SK-N-SH (cell line): ENCODE measurements at regions not wholly inside any gene's neighbourhood (a gene's known extent, or its start where the extent isn't known, plus 50 kb on each side); places are given as distances from the start of the nearest gene placed in this dataset.

Source experiments
- CTCF ChIA-PET: fragments of 300-600, 350-600 bp; formaldehyde crosslinking; extraction: SDS; loops from one replicate; lab custom pipeline; 2021; lab: Yijun Ruan, JAX
- POLR2A ChIA-PET: fragments of 350-600 bp; sonication (Branson Sonifier 250); formaldehyde crosslinking; extraction: SDS; loops from one replicate; lab custom pipeline; 2020; ENCODE audit warnings: antibody characterized with exemption, inconsistent platforms; lab: Yijun Ruan, JAX
- DNase-seq: peaks from one replicate; pipeline ENCODE4 v3.0.0; 2012
- H2AFZ ChIP-seq: fragments of 200-600 bp; sonication (generic); 2 replicates; pipeline ENCODE4 v1.8.1; 2016; ENCODE audit warnings: antibody characterized with exemption, mild to moderate bottlenecking, low read depth
- H3F3A ChIP-seq: fragments of 200-600 bp; sonication (generic); replicated peaks from 2 replicates; pipeline ENCODE3; 2016; ENCODE audit warnings: antibody characterized with exemption, mild to moderate bottlenecking; ENCODE audit not compliant: insufficient read depth
- H3K27ac ChIP-seq, 2 experiments: fragments of 200-500 bp in 1 of 2; fragments of 200-600 bp in 1 of 2; sonication (Bioruptor generic) in 1 of 2; sonication (generic), shearing (Covaris generic) in 1 of 2; 2 replicates each; pipeline versions ENCODE4 v1.5.1 to v1.6.1; 2014 to 2016; ENCODE audit warnings: low read depth in 2 of 2, inconsistent platforms in 1 of 2, low read length in 1 of 2, mild to moderate bottlenecking in 1 of 2, mixed read lengths in 1 of 2
- H3K27me3 ChIP-seq: fragments of 200-600 bp; sonication (generic), shearing (Covaris generic); 2 replicates; pipeline ENCODE4 v1.6.1; 2016; ENCODE audit warnings: mixed run types; ENCODE audit not compliant: insufficient read depth
- H3K36me3 ChIP-seq, 2 experiments: fragments of 200-500 bp in 1 of 2; fragments of 200-600 bp in 1 of 2; sonication (Bioruptor generic) in 1 of 2; sonication (generic) in 1 of 2; replicated peaks in 1 of 2; 2 replicates each; pipeline versions ENCODE3 to v1.5.1; 2014 to 2016; ENCODE audit warnings: low read length in 1 of 2, mild to moderate bottlenecking in 1 of 2; ENCODE audit not compliant: insufficient read depth in 2 of 2, control insufficient read depth in 1 of 2
- H3K4me1 ChIP-seq, 2 experiments: fragments of 200-500 bp in 1 of 2; fragments of 200-600 bp in 1 of 2; sonication (Bioruptor generic) in 1 of 2; sonication (generic), shearing (Covaris generic) in 1 of 2; 2 replicates each; pipeline versions ENCODE4 v1.5.1 to v1.6.1; 2014 to 2016; ENCODE audit warnings: low read depth in 1 of 2, low read length in 1 of 2, mixed run types in 1 of 2; ENCODE audit not compliant: insufficient read depth in 2 of 2, control insufficient read depth in 1 of 2
- H3K4me2 ChIP-seq: fragments of 200-600 bp; sonication (generic), shearing (Covaris generic); 2 replicates; pipeline ENCODE4 v1.6.1; 2017; ENCODE audit warnings: mixed run types
- H3K4me3 ChIP-seq, 2 experiments: fragments of 200-500 bp in 1 of 2; fragments of 200-600 bp in 1 of 2; sonication (Bioruptor generic) in 1 of 2; sonication (generic), shearing (Covaris generic) in 1 of 2; 2 replicates each; pipeline versions ENCODE4 v1.5.1 to v1.8.1; 2014 to 2016; ENCODE audit warnings: low read depth in 2 of 2, inconsistent platforms in 1 of 2, low read length in 1 of 2, mild to moderate bottlenecking in 1 of 2, mixed read lengths in 1 of 2, moderate library complexity in 1 of 2
- H3K79me2 ChIP-seq: fragments of 200-600 bp; sonication (generic); 2 replicates; pipeline ENCODE4 v1.8.1; 2017; ENCODE audit warnings: mild to moderate bottlenecking; ENCODE audit not compliant: insufficient read depth
- H3K9ac ChIP-seq: fragments of 200-600 bp; sonication (generic); 2 replicates; pipeline ENCODE4 v1.6.1; 2017; ENCODE audit warnings: mixed run types
- H3K9me2 ChIP-seq: fragments of 200-600 bp; sonication (generic); 2 replicates; pipeline ENCODE4 v1.6.1; 2017; ENCODE audit warnings: mixed run types
- H3K9me3 ChIP-seq: fragments of 200-600 bp; sonication (generic); 2 replicates; pipeline ENCODE4 v1.6.1; 2017; ENCODE audit warnings: mixed run types, mild to moderate bottlenecking, moderate library complexity
- H4K20me1 ChIP-seq: fragments of 200-600 bp; sonication (generic); 2 replicates; pipeline ENCODE4 v1.6.1; 2017; ENCODE audit warnings: mild to moderate bottlenecking, mixed run types; ENCODE audit not compliant: insufficient read depth
- CHD2 ChIP-seq: fragments of 150-350 bp; IDR thresholded peaks from 2 replicates; pipeline ENCODE4 v1.6.1; 2018; ENCODE audit warnings: low read length; ENCODE audit not compliant: partially characterized antibody
- CTCF ChIP-seq: fragments of 200-600 bp; sonication (generic); IDR thresholded peaks from 2 replicates; pipeline ENCODE4 v1.6.1; 2017; ENCODE audit warnings: antibody characterized with exemption, mild to moderate bottlenecking, moderate library complexity
- EZH2phosphoT487 ChIP-seq: fragments of 200-600 bp; sonication (generic); IDR thresholded peaks from 2 replicates; pipeline ENCODE4 v1.6.1; 2017; ENCODE audit warnings: low read depth, mixed run types, mild to moderate bottlenecking, antibody characterized with exemption, moderate library complexity, borderline replicate concordance
- GABPA ChIP-seq: IDR thresholded peaks from 2 replicates; pipeline ENCODE4 v1.4.0; 2012; ENCODE audit warnings: low read depth, mild to moderate bottlenecking
- JUND ChIP-seq: IDR thresholded peaks from 2 replicates; pipeline ENCODE4 v1.4.0; 2012
- MEF2A ChIP-seq: IDR thresholded peaks from 2 replicates; pipeline ENCODE4 v1.4.0; 2012; ENCODE audit warnings: low read depth, borderline replicate concordance
- NFIC ChIP-seq: IDR thresholded peaks from 2 replicates; pipeline ENCODE4 v1.4.0; 2012; ENCODE audit warnings: borderline replicate concordance
- PBX3 ChIP-seq: IDR thresholded peaks from 2 replicates; pipeline ENCODE4; 2012
- RAD21 ChIP-seq: IDR thresholded peaks from 2 replicates; pipeline ENCODE4 v1.6.1; 2012; ENCODE audit warnings: mild to moderate bottlenecking, low read length
- RCOR1 ChIP-seq: fragments of 150-350 bp; IDR thresholded peaks from 2 replicates; pipeline ENCODE4 v1.6.1; 2017; ENCODE audit warnings: antibody characterized with exemption, low read length
- RFX5 ChIP-seq: IDR thresholded peaks from 2 replicates; pipeline ENCODE4 v1.6.1; 2012; ENCODE audit warnings: mild to moderate bottlenecking, improper control_type of control experiment, low read length
- SIN3A ChIP-seq: IDR thresholded peaks from 2 replicates; pipeline ENCODE4 v1.6.1; 2012; ENCODE audit warnings: low read depth, mild to moderate bottlenecking, low read length, moderate library complexity, borderline replicate concordance
- SMC3 ChIP-seq: IDR thresholded peaks from 2 replicates; pipeline ENCODE4 v1.6.1; 2012; ENCODE audit warnings: low read depth, low read length, improper control_type of control experiment
- TAF1 ChIP-seq: IDR thresholded peaks from 2 replicates; pipeline ENCODE4 v1.6.1; 2012; ENCODE audit warnings: low read depth, mild to moderate bottlenecking, low read length, moderate library complexity, borderline replicate concordance
- TCF12 ChIP-seq: IDR thresholded peaks from 2 replicates; pipeline ENCODE4 v1.4.0; 2012
- TEAD4 ChIP-seq: IDR thresholded peaks from 2 replicates; pipeline ENCODE4 v1.4.0; 2012; ENCODE audit warnings: mild to moderate bottlenecking, borderline replicate concordance; ENCODE audit not compliant: insufficient read depth
- USF1 ChIP-seq: IDR thresholded peaks from 2 replicates; pipeline ENCODE4 v1.4.0; 2012; ENCODE audit warnings: low read depth, borderline replicate concordance
- USF2 ChIP-seq: fragments of 150-350 bp; IDR thresholded peaks from 2 replicates; pipeline ENCODE4 v1.6.1; 2017; ENCODE audit warnings: antibody characterized with exemption, low read length, low read depth, borderline replicate concordance
- YY1 ChIP-seq: IDR thresholded peaks from 2 replicates; pipeline ENCODE4 v1.4.0; 2012; ENCODE audit warnings: low read depth, mild to moderate bottlenecking
- WGBS: methylation state at CpG from one replicate; pipeline ENCODE4 v1.1.6; 2017; ENCODE audit warnings: low lambda C conversion rate; 5-methylcytosine and 5-hydroxymethylcytosine counted together
- TF ChIP-seq, protein P1 (sequence below): IDR thresholded peaks from 2 replicates; pipeline ENCODE4 v1.4.0; 2012; ENCODE audit warnings: low read depth, borderline replicate concordance

GRCh38 chr4:150009533-150009932 lies 68.7 kb upstream of the DCLK2 start:
- CTCF ChIA-PET, result interaction anchor here (0.6 to 15.4 kb wide), 15 partner anchors 13 to 874 kb away, joined by 3 to 197 read pairs (median 5); no protein-coding TSS in a partner anchor

DNA sequence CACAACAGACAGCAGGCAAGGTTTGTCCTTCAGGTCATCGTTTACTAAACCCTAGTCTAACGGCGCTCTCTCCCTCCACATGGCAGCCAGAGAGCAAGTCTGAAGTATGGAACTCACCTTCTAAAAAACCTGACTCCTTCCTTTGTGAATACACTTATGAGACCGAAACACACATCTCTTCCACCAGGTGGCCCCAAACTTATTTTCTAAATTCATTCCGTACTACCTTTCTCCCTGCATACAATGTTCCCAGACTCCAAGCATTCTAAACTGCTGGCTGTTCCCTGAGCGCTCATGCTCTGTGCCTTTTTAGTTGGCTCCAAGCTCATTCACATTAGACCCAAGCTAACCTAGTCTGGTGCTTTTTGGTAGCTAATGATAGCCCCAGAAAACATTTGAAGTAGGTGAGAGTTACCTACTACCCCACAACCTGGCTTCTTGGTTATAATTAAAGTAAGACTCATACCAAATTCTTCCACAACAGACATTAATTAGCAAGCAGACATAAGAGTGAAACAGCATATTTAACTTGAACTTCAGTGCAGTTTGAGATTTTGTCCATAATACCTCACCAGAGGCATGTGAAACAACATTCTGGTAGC lies 67.6 kb upstream of the DCLK2 start:
- Histone ChIP-seq H3K4me2 (no peak overlapping the region), H3K4me1 (peaks cover 6 to 24% of the 10 kb centered on the region in 2 experiments)
- WGBS, result 34% methylated on average over 5 of the region's 6 CpGs

More at GRCh38 chr4:150009533-150009932, 68.7 kb upstream of the DCLK2 start:
- Histone ChIP-seq H3K4me2 (no peak overlapping the region), H2AFZ (no peak overlapping the region; the same call in 1 of the 2 replicates), H3K4me3 (no peak overlapping the region), H3K9me3 (no peaks in the 10 kb centered on the region), H3K36me3 (no peaks in the 10 kb centered on the region), H3K9ac (no peak overlapping the region), H3K4me1 (peaks cover 13 to 33% of the 10 kb centered on the region in 2 experiments), H3K9me2 (no peaks in the 10 kb centered on the region), H3K27ac (no peak overlapping the region; a peak in 1 of 4 replicates), H3K27me3 (no peaks in the 10 kb centered on the region), H4K20me1 (no peaks in the 10 kb centered on the region), H3F3A (peaks cover 16% of the 10 kb centered on the region), H3K79me2 (no peaks in the 10 kb centered on the region)
- POLR2A ChIA-PET, result no interaction called here
- TF ChIP-seq EZH2phosphoT487 (no peak), USF1 (no peak), YY1 (no peak), TEAD4 (no peak), TCF12 (no peak), TAF1 (no peak)
- TF ChIP-seq, protein P1, sequence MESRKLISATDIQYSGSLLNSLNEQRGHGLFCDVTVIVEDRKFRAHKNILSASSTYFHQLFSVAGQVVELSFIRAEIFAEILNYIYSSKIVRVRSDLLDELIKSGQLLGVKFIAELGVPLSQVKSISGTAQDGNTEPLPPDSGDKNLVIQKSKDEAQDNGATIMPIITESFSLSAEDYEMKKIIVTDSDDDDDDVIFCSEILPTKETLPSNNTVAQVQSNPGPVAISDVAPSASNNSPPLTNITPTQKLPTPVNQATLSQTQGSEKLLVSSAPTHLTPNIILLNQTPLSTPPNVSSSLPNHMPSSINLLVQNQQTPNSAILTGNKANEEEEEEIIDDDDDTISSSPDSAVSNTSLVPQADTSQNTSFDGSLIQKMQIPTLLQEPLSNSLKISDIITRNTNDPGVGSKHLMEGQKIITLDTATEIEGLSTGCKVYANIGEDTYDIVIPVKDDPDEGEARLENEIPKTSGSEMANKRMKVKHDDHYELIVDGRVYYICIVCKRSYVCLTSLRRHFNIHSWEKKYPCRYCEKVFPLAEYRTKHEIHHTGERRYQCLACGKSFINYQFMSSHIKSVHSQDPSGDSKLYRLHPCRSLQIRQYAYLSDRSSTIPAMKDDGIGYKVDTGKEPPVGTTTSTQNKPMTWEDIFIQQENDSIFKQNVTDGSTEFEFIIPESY, result no peak
- 89% methylated on average over 2 of the region's 2 CpGs for whole genome bisulfite sequencing
- DNase-seq, result no peak

More for the DNA sequence above, 67.6 kb upstream of the DCLK2 start:
- H3K9me3 ChIP-seq, result no peaks in the 10 kb centered on the region
- H3K36me3 ChIP-seq, result no peaks in the 10 kb centered on the region
- no peak overlapping the region for H3K4me3 ChIP-seq
- no peaks in the 10 kb centered on the region for H3K9me2 ChIP-seq
- H3K9ac ChIP-seq, result no peak overlapping the region
- H2AFZ ChIP-seq, result 0 out of 2 replicates have a peak overlapping the region, but pooled peaks have one; percentile 56
- POLR2A ChIA-PET, result no interaction called here
- peak; percentile 23 for DNase-seq
- CTCF ChIA-PET, result interaction anchor here (0.5 to 15.4 kb wide), 23 partner anchors 11 to 1015 kb away, joined by 3 to 197 read pairs (median 5); partner anchors contain the start of gene DCLK2
- no peaks in the 10 kb centered on the region for H4K20me1 ChIP-seq
- no peak overlapping the region; a peak in 1 of 4 replicates for H3K27ac ChIP-seq
- no peaks in the 10 kb centered on the region for H3K79me2 ChIP-seq
- H3F3A ChIP-seq, result peaks cover 16% of the 10 kb centered on the region
- TF ChIP-seq TCF12, result no peak
- TF ChIP-seq RCOR1, result no peak
- no peak for TF ChIP-seq GABPA
- no peak for TF ChIP-seq TAF1
- TF ChIP-seq SMC3, result peak; percentile 83
- no peak for TF ChIP-seq YY1
- no peak for TF ChIP-seq SIN3A
- TF ChIP-seq NFIC, result no peak
- no peak for TF ChIP-seq MEF2A
- TF ChIP-seq RFX5, result no peak
- TF ChIP-seq CHD2, result no peak
- peak; percentile 71 for TF ChIP-seq CTCF
- TF ChIP-seq RAD21, result peak; percentile 83
- no peak for TF ChIP-seq USF2
- no peak for TF ChIP-seq PBX3
- no peak for TF ChIP-seq JUND
- TF ChIP-seq, all 33 proteins: peak for 3
- no peaks in the 10 kb centered on the region for H3K27me3 ChIP-seq
